Activated CD4-positive, alpha-beta T cell treated with anti-CD3 and anti-CD28 coated beads for 36 hours (primary cell): ENCODE measurements at regions not wholly inside any gene's neighbourhood (a gene's known extent, or its start where the extent isn't known, plus 50 kb on each side); places are given as distances from the start of the nearest gene placed in this dataset.

Source experiments
- ATAC-seq: fragments of 200-7000 bp; cut with Tn5 transposase; one replicate; pipeline ENCODE4 v1.10.0; 2021; ENCODE audit warnings: mild to moderate bottlenecking, moderate library complexity
- CTCF ChIA-PET: fragments of 350-600 bp; sonication (Branson Sonifier 250); formaldehyde crosslinking; loops from one replicate; lab custom pipeline; 2021; ENCODE audit warnings: antibody characterized with exemption; lab: Charles Lee
- POLR2A ChIA-PET: fragments of 350-600 bp; sonication (Branson Sonifier 250); formaldehyde crosslinking; loops from one replicate; lab custom pipeline; 2021; ENCODE audit warnings: antibody characterized with exemption, inconsistent platforms; lab: Charles Lee
- DNase-seq: peaks from one replicate; pipeline ENCODE4 v3.0.0-alpha.2; 2020
- H3K27ac Mint-ChIP-seq: one replicate; pipeline ENCODE4 v1.8.0; 2021; ENCODE audit warnings: mixed read lengths
- H3K27me3 Mint-ChIP-seq: one replicate; pipeline ENCODE4 v1.8.0; 2021; ENCODE audit warnings: mixed read lengths
- H3K36me3 Mint-ChIP-seq: one replicate; pipeline ENCODE4 v1.8.0; 2021; ENCODE audit warnings: low read depth, mixed read lengths
- H3K4me1 Mint-ChIP-seq: one replicate; pipeline ENCODE4 v1.8.0; 2021; ENCODE audit warnings: mixed read lengths
- H3K4me3 Mint-ChIP-seq: one replicate; pipeline ENCODE4 v1.8.0; 2021; ENCODE audit warnings: mild to moderate bottlenecking, moderate library complexity, mixed read lengths
- H3K9me3 Mint-ChIP-seq: one replicate; pipeline ENCODE4 v1.8.0; 2021; ENCODE audit warnings: low read depth, mixed read lengths
- intact Hi-C, 2 experiments: fragments of 100-400 bp; cut with DNase I in 1 of 2; cut with micrococcal nuclease in 1 of 2; formaldehyde crosslinking; loops; one replicate each; pipeline versions ENCODE4 v1.14.2 to v1.15.1; 2022 to 2024; cut with DNase I, micrococcal nuclease

GRCh38 chr10:91335147-91335546 is 75.0 kb upstream of the HECTD2 start:
- Mint-ChIP-seq H3K9me3 (no peaks in the 10 kb centered on the region), H3K27ac (no peak overlapping the region), H3K27me3 (peaks cover 2% of the 10 kb centered on the region), H3K36me3 (no peaks in the 10 kb centered on the region), H3K4me3 (no peak overlapping the region), H3K4me1 (peaks cover 3% of the 10 kb centered on the region)
- peak; percentile 44 for DNase-seq
- no peak for ATAC-seq
- intact Hi-C loops = loop anchor here in 1 of 2 experiments (1.0 kb wide), 1 partner anchor 37 kb away; no protein-coding TSS in a partner anchor
- ChIA-PET POLR2A (no interaction called here), CTCF (no interaction called here)

- intact Hi-C loops = no loop called here
- no peak overlapping the region for H3K27ac Mint-ChIP-seq
- H3K9me3 Mint-ChIP-seq = no peaks in the 10 kb centered on the region
- ChIA-PET POLR2A (no interaction called here), CTCF (interaction anchor here (0.5 kb wide), 1 partner anchor 18 kb away, joined by 3 read pairs; no protein-coding TSS in a partner anchor)
- DNase-seq (no peak), ATAC-seq (no peak)
- no peaks in the 10 kb centered on the region for H3K27me3 Mint-ChIP-seq
- no peaks in the 10 kb centered on the region for H3K36me3 Mint-ChIP-seq
- H3K4me1 Mint-ChIP-seq = peaks cover 3% of the 10 kb centered on the region
- H3K4me3 Mint-ChIP-seq = no peak overlapping the region
Observed at GRCh38 chr10:91339729-91340128, 70.4 kb upstream of the HECTD2 start.

GRCh38 chr10:91340613-91341362 is 69.4 kb upstream of the HECTD2 start:
- Mint-ChIP-seq H3K4me3 (no peak overlapping the region), H3K27ac (no peak overlapping the region), H3K4me1 (peaks cover 3% of the 10 kb centered on the region), H3K36me3 (no peaks in the 10 kb centered on the region), H3K9me3 (no peaks in the 10 kb centered on the region), H3K27me3 (no peaks in the 10 kb centered on the region)
- intact Hi-C loops = no loop called here
- peak; percentile 36 for ATAC-seq
- DNase-seq = peak; percentile 21
- ChIA-PET POLR2A (no interaction called here), CTCF (interaction anchor here (0.6 to 1.3 kb wide), 3 partner anchors 9 to 51 kb away, joined by 3 to 5 read pairs (median 4); no protein-coding TSS in a partner anchor)

GRCh38 chr10:91341686-91342085 is 68.5 kb upstream of the HECTD2 start:
- ChIA-PET POLR2A (no interaction called here), CTCF (interaction anchor here (0.7 to 1.3 kb wide), 3 partner anchors 8 to 43 kb away, joined by 3 to 5 read pairs (median 4); no protein-coding TSS in a partner anchor)
- Mint-ChIP-seq H3K4me3 (no peak overlapping the region), H3K27me3 (no peaks in the 10 kb centered on the region), H3K36me3 (no peaks in the 10 kb centered on the region), H3K9me3 (no peaks in the 10 kb centered on the region), H3K4me1 (peaks cover 3% of the 10 kb centered on the region), H3K27ac (no peak overlapping the region)
- DNase-seq (no peak), ATAC-seq (no peak)
- intact Hi-C loops = no loop called here

GRCh38 chr10:91343010-91343409 is 67.1 kb upstream of the HECTD2 start:
- Mint-ChIP-seq H3K4me3 (no peak overlapping the region), H3K9me3 (no peaks in the 10 kb centered on the region), H3K36me3 (no peaks in the 10 kb centered on the region), H3K27me3 (no peaks in the 10 kb centered on the region), H3K4me1 (peaks cover 3% of the 10 kb centered on the region), H3K27ac (no peak overlapping the region)
- intact Hi-C loops = no loop called here
- ATAC-seq (no peak), DNase-seq (no peak)
- ChIA-PET CTCF (interaction anchor here (0.5 to 1.2 kb wide), 2 partner anchors 8 to 1207 kb away, joined by 4 read pairs; no protein-coding TSS in a partner anchor), POLR2A (no interaction called here)

- intact Hi-C loops = no loop called here
- ChIA-PET POLR2A (no interaction called here), CTCF (interaction anchor here (0.6 kb wide), 1 partner anchor 489 kb away, joined by 3 read pairs; no protein-coding TSS in a partner anchor)
- ATAC-seq (no peak), DNase-seq (no peak)
- Mint-ChIP-seq H3K4me3 (no peak overlapping the region), H3K36me3 (no peaks in the 10 kb centered on the region), H3K27ac (no peak overlapping the region), H3K27me3 (no peaks in the 10 kb centered on the region), H3K4me1 (no peaks in the 10 kb centered on the region), H3K9me3 (no peaks in the 10 kb centered on the region)
Observed at GRCh38 chr10:91344117-91344856, 65.9 kb upstream of the HECTD2 start.

- intact Hi-C loops = no loop called here
- ATAC-seq (no peak), DNase-seq (no peak)
- POLR2A ChIA-PET = no interaction called here
- H3K27me3 Mint-ChIP-seq = no peaks in the 10 kb centered on the region
- no peak overlapping the region for H3K4me3 Mint-ChIP-seq
- peaks cover 1% of the 10 kb centered on the region for H3K4me1 Mint-ChIP-seq
- H3K9me3 Mint-ChIP-seq = no peaks in the 10 kb centered on the region
- no peaks in the 10 kb centered on the region for H3K36me3 Mint-ChIP-seq
- CTCF ChIA-PET = no interaction called here
- no peak overlapping the region for H3K27ac Mint-ChIP-seq
Observed at GRCh38 chr10:91345716-91346115, 64.4 kb upstream of the HECTD2 start.

GRCh38 chr10:91347529-91347928 is 62.6 kb upstream of the HECTD2 start:
- Mint-ChIP-seq H3K27me3 (no peaks in the 10 kb centered on the region), H3K4me3 (no peak overlapping the region), H3K27ac (no peak overlapping the region), H3K36me3 (no peaks in the 10 kb centered on the region), H3K9me3 (no peaks in the 10 kb centered on the region), H3K4me1 (peaks cover 3% of the 10 kb centered on the region)
- peak; percentile 58 for ATAC-seq
- POLR2A ChIA-PET = interaction anchor here (0.7 kb wide), 1 partner anchor 68 kb away, joined by 4 read pairs; no protein-coding TSS in a partner anchor
- intact Hi-C loops = no loop called here
- CTCF ChIA-PET = no interaction called here
- no peak for DNase-seq

- H3K4me1 Mint-ChIP-seq = peaks cover 7% of the 10 kb centered on the region
- intact Hi-C loops = no loop called here
Observed at GRCh38 chr10:91349381-91349780, 60.8 kb upstream of the HECTD2 start.

GRCh38 chr10:91350651-91351081 is 59.5 kb upstream of the HECTD2 start:
- ChIA-PET CTCF (interaction anchor here (0.6 to 2.1 kb wide), 6 partner anchors 8 to 394 kb away, joined by 3 to 9 read pairs (median 4); no protein-coding TSS in a partner anchor), POLR2A (no interaction called here)
- Mint-ChIP-seq H3K4me3 (no peak overlapping the region), H3K9me3 (peaks cover 2% of the 10 kb centered on the region), H3K36me3 (no peaks in the 10 kb centered on the region), H3K27ac (no peak overlapping the region), H3K4me1 (peaks cover 7% of the 10 kb centered on the region), H3K27me3 (peaks cover 9% of the 10 kb centered on the region)
- intact Hi-C loops = no loop called here
- DNase-seq (no peak), ATAC-seq (no peak)

More at GRCh38 chr10:91349381-91349780, 60.8 kb upstream of the HECTD2 start:
- ChIA-PET POLR2A (no interaction called here), CTCF (interaction anchor here (1.0 to 2.1 kb wide), 3 partner anchors 8 to 55 kb away, joined by 3 to 9 read pairs (median 5); no protein-coding TSS in a partner anchor)
- H3K27ac Mint-ChIP-seq = no peak overlapping the region
- peaks cover 2% of the 10 kb centered on the region for H3K9me3 Mint-ChIP-seq
- no peaks in the 10 kb centered on the region for H3K36me3 Mint-ChIP-seq
- ATAC-seq (no peak), DNase-seq (no peak)
- H3K4me3 Mint-ChIP-seq = no peak overlapping the region
- H3K27me3 Mint-ChIP-seq = peaks cover 5% of the 10 kb centered on the region

GRCh38 chr10:91352760-91353159 is 57.4 kb upstream of the HECTD2 start:
- intact Hi-C loops = no loop called here
- peak; percentile 42 for ATAC-seq

More at GRCh38 chr10:91352760-91353159, 57.4 kb upstream of the HECTD2 start:
- POLR2A ChIA-PET = no interaction called here
- CTCF ChIA-PET = no interaction called here
- DNase-seq = no peak
- H3K27me3 Mint-ChIP-seq = peaks cover 15% of the 10 kb centered on the region
- peaks cover 7% of the 10 kb centered on the region for H3K4me1 Mint-ChIP-seq
- H3K9me3 Mint-ChIP-seq = peaks cover 2% of the 10 kb centered on the region
- H3K27ac Mint-ChIP-seq = no peak overlapping the region
- no peaks in the 10 kb centered on the region for H3K36me3 Mint-ChIP-seq
- no peak overlapping the region for H3K4me3 Mint-ChIP-seq
